ENCODE measurements at regions not wholly inside any gene's neighbourhood (a gene's known extent, or its start where the extent isn't known, plus 50 kb on each side); places are given as distances from the start of the nearest gene placed in this dataset.
A peak's percentile ranks its signal among the peaks of the same experiment; 100 is the strongest.
"Not testable (repeated sequence)": the region's sequence is repeated elsewhere in the genome, so short reads cannot be mapped to it uniquely, and the experiment has no call there.

DNA sequence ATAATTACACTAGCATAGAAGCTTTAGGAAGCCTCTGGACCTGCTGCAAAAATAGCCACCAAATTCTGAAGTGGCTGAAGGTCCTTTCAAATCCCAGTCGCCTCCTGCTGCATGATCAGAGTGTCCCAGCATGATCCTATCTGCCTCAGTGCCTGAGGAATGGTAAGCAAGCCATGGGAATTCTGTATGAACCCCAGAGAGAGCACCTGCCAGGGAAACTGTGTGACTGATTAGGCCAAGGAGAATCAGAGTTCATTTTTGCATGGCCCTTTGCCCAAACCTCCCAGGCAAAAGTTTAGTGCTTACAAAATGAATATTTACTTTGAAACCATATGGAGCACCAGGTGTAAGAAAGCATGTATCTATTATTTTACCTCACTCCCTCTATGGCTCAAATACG lies 221.4 kb downstream of the ARL4C start:
- DNase-seq, result no peak

DNA sequence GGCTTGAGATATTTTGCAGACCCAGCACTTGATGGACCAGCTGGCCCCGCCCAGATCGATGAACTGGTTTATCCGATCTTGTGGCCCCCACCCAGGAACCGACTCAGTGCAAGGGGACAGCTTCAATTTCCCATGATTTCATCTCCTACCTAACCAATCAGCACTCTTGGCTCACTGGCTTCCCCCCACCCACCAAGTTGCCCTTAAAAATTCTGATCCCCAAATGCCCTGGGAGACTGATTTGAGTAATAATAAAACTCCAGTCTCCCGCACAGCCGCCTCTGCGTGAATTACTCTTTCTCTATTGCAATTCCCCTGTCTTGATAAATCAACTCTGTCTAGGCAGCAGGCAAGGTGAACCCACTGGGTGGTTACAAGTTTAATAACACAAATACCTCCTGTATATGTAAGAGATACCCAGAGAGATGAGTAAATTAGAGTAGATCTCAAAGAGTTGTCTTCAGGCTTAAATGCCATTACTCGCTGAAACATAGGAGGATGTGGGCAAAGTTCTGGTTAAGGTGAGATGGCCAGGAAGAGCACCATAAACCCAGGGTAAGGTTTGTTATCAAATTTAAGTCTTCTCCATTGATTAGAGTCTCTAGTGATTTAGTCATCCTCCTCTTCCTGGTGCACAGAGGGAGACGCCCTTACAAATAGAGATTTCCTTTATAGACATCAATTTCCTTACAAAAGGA lies 222.8 kb downstream of the ARL4C start:
- DNase-seq, result no peak

DNA sequence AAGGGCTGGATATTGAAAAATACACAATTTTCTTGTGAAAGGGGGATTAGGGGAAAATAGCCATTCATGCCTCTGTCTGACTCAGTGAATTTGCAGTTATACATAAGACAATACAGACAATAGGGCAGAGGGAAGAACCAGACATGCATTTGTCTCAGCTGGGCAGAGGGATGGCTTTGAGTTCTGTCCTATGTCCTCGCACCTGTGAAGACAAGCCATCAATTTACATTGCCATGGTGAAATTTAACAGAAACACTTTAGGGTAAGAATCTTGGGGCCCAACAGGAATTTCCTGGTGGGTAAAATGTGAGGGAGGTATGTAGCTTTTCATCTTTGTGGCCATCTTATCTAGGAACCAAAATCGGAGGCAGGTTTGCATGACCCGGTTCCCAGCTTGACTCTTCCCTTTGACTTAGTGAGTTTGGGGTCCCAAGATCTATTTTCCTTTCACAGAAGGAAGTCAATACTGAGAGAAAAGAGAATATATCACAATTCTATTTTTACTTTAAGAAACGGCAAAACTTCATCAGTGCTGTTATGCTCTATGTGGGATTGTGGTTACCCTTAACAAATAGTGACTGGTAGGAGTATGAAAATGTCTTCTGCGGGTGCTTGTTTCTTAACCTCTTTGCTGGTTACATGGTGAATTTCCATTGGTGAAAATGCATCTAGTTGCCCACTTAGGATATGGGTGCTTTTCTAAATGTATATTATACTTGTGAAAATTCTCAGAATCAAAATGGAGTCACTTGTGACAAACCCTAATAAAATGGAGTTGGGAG lies 221.8 kb downstream of the SPP2 start:
- DNase-seq, result no peak

DNA sequence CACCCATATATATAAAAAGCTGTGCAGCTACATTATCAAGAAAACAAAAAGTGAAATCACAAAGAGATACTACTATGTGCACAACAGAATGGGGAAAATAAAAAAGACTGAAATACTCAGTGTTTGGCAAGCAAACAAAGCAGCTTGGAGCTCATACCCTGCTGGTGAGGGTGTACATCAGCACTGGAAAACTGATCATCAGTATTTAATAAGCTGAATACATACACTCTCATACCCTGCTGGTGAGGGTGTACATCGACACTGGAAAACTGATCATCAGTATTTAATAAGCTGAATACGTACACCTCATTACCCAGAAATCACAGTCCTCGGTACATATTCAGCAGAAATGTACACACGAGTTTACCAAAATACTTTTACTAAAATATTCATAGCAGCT lies 220.8 kb downstream of the SPP2 start:
- DNase-seq, result no peak

DNA sequence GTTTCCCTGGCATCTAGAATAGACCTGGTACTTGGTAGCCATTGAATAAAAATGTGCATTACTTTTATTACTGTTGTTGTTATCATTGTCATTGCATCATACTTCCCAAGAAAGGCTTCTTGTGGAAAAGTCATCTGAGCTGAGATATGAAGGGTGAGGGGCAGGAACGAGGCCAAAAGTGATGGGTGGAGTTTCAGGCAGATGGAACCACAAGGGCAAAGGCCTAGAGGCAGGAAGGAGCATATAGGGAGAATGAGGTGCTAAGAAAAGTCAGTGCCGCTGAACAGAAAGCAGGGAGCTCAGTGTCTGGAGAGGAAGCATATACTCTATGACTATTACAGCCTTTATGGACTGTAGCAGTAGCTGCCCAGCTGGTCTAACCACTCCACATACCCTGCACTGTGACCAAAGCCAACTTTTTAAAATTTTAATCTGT lies 219.3 kb downstream of the SPP2 start:
- DNase-seq, result peak; percentile 60

DNA sequence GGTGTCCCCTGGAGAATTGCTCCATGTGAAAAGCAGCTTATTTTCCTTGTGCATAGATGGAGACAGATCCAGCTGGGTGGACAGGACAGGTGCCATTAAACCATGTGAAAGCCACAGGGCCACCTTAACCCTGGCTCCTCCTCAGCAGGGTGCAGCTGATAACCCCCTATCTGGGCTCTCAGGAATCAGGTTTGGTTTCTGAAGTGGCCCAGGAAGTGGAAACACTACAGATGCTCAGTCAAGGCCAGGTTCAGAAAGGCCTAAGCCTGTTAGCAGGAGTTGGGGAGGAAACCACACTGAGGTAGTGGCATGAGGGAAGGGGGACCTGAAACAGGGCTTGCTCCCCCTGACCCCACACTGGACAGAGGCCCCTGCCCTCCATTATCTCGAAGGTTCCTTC lies 217.0 kb downstream of the SPP2 start:
- no peak for DNase-seq

DNA sequence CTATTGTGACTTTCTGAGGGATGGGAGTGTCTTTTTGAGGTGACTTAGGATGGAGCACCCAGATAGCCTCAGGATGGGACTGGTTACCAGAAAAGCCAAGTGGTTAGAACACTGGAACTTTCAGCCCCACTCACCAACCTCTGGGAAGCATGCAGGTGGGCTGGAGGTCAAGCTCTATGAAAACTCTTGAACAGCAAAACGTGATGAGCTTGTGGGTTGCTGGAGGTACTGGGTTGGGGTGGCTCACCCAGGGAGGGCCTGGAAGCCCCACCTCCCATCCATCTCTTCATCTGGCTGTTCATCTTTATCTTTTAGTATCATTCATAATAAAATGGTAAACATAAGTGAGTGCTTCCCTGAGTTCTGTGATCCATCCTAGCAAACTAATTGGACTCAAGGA lies 216.4 kb downstream of the SPP2 start:
- DNase-seq, result no peak

DNA sequence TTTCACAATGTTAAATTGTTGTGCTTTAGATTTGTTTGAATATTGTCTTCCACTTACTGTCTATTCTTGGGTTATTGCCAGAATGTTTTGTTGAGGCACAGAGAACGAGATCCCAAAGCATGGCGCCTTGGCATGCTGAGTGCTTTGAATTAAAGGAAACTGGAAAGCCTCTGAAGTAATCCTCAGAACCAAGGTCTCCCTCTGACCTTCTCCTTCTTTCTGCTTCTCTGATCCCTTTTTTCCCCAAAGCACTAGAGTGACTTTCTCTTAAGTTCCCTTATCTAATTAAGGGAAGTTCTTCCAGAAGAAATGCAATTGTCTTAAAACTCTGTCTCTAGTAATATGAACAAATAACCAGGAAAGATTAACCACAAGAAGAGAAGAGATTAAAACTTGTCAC lies 214.7 kb downstream of the SPP2 start:
- DNase-seq, result no peak

DNA sequence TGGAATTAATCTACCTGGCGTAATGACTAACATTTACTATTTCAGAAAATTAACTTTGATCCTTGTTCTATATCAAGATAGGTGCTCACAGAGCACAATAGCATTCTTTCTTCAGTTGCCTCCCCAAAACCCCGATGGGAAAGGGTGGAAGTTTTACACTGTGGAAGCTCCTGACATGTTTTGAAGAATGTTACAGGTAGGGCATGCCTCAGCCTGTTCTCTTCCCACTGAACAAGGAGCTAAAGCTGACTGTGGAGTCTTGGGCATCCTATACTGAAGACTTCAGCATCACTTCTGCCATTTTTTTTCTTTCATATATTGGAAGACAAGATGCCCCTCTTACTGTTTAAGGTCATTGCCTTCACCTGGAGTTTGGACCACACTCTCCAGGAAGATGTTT lies 211.2 kb downstream of the SPP2 start:
- no peak for DNase-seq

DNA sequence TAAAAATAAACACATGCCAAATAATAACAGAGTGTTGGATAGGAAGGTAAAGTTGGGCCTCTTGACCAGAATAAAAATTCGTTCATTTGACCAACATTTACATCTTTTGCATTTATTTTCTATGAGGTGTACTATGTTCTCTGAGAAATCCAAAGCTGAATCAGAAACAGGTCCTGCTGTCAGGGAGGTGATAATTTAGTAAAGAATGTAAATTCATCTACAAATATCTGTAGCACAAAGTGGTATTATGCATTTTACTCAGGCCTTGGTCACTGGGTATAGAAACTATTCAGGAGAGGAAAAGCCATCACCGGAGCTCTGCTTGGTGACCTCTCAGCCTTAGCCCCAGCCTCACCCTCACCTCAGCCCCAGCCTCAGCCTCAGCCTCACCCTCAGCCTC lies 208.9 kb downstream of the SPP2 start:
- peak; percentile 28 for DNase-seq

DNA sequence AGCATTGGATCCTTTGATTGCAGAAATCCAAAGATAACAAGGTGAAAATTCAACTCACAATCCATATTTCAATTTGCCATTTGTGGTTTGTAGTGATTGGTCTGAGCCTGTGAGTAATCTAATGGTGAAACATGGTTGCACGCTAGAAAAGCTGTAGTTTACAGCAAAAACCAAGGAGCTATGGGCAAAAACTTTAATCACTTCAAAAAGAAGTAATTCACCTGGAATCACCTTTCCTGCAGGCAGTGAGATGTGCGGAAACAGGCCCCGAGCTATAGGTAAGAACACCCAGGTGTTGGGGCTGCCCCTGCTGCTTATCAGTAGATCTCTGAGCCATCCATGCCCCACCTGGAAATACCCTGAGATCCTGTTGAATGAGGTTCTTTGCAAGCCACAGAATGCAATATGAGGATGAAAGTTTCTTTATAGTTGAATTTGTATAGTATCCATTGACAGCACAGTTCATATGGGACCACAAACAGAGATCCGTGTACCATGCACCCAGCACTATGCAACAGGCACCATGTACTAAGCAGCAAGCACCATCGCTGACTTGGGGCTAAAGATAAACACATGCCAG lies 208.2 kb downstream of the SPP2 start:
- no peak for DNase-seq

DNA sequence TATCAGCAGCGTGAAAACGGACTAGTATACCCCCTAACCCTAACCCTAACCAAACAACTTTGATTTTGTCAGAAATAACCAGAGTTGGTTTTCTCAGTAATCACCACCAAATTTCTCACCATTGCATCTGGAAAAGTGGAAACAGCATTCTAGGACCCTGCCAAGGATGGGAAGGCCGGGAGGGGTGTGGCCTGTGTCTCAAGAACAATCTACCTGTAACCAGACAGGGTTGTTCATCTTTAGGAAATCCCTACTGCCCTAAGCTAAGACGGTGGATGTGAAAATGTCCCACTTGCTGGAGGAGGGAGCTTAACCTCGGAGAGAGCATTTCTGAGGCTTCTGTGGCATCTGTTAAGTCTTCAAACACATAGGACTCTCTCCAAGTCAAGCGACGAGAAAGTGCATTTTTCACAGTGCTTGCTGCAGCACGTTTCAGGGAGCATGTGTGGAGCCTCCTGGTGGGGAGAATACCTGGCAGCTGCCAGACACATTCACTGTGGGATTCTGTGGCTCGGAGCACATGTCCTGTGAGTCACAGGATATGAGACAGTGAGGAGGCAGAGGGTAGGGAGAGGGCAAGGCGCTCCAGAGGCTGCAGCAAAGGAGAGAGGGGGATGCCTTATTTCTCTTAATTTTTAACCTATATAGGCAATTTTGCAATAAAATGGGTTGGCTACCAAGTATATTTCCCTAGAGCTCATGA lies 207.5 kb downstream of the SPP2 start:
- peak; percentile 99 for DNase-seq

DNA sequence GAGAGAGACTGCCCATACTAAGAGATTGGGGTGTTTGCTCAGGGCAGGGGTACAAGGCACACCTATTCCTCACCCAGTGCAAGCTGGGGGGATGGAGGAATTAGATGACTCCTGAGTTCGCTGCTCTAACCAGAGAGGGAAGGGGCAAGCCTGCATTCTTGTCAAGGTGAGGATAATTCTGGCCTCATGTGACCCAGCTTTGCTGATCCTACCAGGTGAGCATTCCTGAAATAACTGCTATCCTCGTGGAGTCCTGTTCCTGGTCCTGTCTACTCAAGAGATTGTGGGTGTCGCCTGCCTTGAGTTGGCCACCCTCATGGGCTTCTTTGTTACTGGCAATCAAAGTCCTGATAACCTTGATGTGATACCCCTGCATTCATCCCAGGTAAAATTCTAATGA lies 206.0 kb downstream of the SPP2 start:
- no peak for DNase-seq

DNA sequence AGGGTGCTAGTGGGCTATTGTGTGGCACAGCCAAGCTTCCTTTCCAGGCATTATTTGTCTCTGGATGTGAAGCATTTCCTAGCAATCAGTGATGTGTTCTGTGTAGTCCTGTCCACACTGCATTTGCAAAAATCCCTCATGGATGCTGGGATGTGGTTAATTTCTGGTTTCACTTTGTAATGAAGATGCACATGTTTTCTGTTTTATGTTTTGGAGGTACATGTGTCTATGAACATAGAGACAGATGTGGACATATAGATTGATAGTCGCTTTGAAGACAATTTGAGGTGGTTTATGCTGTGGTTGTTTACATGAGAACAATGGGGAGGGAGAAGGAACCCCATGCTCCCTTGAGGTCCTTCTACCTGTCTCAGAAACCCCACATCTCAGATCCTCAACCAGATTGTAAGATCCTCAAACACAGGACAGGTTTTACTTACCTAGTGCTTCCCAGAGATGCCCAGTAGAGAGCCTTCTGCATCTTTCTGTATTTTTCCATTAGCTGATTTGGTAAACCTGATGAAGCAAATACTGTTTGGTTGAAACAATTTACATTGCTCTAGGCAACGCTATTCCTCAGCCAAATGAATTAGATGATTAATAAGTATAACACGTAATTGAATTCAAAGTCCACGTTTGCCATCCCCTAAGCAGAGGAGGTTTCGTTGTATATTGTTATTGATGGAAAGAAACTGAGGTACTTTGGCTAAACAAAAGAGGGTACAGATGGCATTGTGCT lies 204.4 kb downstream of the SPP2 start:
- DNase-seq, result no peak

DNA sequence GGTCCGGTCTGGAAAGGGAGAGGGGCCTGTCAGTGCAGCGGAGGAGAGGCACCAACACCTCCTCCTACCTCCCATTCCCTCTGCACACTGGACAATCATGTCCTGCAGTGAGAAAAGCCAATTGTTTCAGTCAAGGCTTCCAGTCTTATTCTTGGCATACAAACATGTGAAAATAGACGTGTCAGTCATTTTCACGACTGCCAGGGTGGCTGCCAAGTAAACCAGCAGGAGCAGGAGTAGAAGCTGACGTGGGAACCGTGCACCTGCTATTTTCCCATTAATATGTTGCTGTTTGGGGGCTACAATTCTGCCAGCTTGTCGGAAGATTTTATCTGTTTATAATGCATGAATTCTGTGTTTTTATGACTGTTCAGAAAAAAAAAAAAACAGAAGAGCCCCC lies 202.3 kb downstream of the SPP2 start:
- DNase-seq, result no peak

DNA sequence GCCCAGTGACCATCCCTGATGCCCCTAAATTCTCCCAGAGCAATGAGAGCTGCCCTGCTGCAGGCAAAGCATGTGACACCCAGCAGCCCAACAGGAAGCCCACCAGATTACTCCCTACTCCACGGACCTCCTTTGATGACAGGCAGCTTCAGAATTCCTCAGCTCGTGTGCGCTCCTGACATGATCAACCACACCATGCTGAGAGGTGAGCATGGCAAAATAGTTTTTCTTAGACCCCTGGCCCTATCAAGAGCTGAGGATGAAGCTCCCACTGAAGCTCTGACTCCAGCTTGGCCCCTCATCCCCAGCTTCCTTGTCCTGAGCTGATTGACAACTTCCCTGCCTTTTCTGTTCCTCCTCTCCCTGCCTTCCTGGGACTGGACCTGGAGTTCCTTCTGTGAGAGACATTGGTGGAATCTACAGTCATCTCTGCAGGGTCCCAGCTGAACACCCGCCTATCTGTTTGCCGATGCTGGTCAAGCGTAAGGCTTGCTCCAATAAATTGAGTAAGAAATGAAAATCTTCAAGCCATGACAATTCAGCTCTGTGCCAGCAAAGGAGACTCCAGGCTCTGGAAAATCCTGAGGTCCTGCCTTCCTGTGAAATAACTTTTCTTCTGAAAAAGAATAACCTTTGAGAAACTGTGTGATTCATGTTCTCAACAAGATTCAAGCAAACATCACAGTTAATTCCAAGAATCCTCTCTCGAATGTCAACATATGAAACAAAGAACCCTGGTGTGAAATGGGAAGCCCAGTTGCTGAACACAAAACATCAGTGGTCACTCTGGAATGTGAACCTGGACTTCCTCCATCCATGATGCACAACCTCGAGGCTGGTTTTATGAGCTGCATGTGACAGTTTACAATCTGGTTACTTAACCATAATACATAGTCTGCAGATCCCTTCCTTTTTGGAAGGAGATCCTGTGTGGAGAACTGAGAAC lies 201.1 kb downstream of the SPP2 start:
- DNase-seq, result peak; percentile 96

DNA sequence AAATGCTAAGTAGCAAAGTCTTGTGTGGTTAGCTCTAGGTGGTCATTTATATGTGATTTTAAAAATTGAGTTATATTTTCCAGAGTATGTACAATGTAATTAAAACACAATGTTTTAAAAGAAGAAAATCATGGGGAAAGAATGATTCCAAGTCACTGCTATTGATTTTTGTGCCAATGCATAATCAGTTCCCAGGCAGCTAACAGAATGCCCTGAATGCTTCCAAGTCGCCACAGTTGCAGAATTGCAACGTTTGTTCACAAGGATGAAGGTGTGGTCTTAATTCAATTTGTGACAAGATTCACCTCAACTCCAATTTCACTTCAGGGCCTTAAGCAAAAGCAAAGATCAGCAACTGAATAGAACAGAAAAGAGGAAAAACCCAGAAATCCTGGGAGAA lies 200.4 kb downstream of the SPP2 start:
- DNase-seq, result no peak

DNA sequence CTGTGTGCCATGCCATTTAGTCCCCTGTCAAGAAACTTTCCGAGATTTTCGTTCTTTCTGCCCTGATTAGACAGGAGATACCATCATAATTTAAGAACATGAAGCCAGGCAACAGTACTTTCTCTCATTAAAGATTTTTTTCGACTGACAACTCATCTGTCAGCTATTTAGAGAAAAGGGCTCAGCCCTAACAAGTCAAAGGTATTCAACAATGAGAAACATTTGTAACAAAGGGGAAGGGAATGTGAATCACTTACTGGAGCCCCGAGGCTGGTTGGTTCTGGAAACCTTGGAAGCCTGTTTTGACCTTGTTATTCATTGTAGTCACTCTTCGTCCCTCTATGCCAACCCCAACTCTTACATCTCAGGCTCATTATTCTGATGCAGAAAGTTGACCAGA lies 199.4 kb downstream of the SPP2 start:
- peak; percentile 83 for DNase-seq

DNA sequence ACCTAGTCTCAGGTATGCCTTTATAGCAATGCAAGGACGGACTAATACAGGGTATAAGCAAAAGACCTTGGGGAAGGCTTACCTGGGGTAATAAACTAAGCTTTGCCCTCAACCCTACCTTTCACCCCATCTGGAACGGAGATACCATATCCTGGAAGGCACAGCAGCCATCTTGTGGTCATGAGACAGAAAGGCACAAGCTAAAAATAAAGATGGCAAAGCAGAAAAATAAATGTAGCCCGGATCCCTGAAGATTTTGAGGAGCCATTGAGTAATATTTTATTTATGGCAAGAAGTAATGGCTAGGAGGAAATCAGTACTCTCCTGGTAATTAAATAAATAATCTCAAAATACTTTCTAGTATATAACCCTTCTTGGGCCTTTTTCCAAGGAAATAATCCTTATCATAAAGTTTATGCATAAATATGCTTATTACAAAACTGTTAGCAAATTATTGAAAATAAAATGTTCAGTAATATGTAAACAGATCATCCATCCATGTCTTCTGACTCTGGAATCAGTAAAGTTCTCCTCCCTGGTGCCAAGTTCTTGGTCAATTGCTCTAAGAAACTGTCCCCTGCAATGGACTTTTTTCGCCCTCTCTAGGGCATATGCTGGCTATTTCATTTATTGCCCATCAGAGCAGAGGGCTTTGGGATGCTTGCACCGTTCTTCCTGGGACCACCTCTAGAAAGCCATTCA lies 198.7 kb downstream of the SPP2 start:
- no peak for DNase-seq

DNA sequence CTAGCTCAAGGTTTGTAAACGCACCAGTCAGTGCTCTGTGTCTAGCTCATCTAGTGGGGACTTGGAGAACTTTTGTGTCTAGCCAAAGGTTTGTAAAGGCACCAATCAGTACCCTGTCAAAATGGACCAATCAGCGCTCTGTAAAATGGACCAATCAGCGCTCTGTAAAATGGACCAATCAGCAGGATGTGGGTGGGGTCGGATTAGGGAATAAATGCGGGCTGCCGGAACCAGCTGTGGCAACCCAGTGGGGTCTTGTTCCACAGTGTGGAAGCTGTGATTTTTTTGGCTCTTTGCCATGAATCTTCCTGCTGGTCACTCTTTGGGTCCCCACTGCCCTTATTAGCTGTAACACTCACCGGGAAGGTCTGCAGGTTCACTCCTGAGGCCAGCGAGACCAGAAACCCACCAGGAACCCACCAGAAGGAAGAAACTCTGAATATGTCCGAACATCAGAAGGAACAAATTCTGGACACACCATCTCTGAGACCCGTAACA lies 197.8 kb downstream of the SPP2 start:
- DNase-seq, result not testable (repeated sequence)

Measured in fibroblast of skin of abdomen (primary cell).